ENCODE measurements at regions not wholly inside any gene's neighbourhood (a gene's known extent, or its start where the extent isn't known, plus 50 kb on each side); places are given as distances from the start of the nearest gene placed in this dataset.
"Not testable (repeated sequence)": the region's sequence is repeated elsewhere in the genome, so short reads cannot be mapped to it uniquely, and the experiment has no call there.

GRCh38 chrX:101749436-101749835 is 89.8 kb upstream of the ARMCX2 start:
- Mint-ChIP-seq H3K36me3 (no peaks in the 10 kb centered on the region), H3K4me1 (no peaks in the 10 kb centered on the region), H3K27ac (no peak overlapping the region), H3K9me3 (no peaks in the 10 kb centered on the region), H3K27me3 (ENCODE audit: low read depth in 2 of 2) (peaks cover 13 to 30% of the 10 kb centered on the region in 2 donors), H3K4me3 (no peak overlapping the region)
- Histone ChIP-seq H3K36me3 (ENCODE audit: control insufficient read depth, insufficient read depth, low read length) (no peaks in the 10 kb centered on the region), H3K4me1 (ENCODE audit: control insufficient read depth, insufficient read depth, low read length) (no peaks in the 10 kb centered on the region), H3K9me3 (ENCODE audit: control insufficient read depth, insufficient read depth, low read length) (no peaks in the 10 kb centered on the region), H3K4me3 (ENCODE audit: low read length) (no peak overlapping the region), H3K27me3 (ENCODE audit: control insufficient read depth, insufficient read depth, low read length) (peaks cover 2% of the 10 kb centered on the region), H3K27ac (ENCODE audit: low read length) (no peak overlapping the region)
- TF ChIP-seq CTCF (IDR thresholded peaks at IDR 0.05), result no peak
- intact Hi-C loops (cut with micrococcal nuclease), result no loop called here
- DNase-seq (no peak), ATAC-seq (no peak)
- 79% methylated on average over 2 of the region's 3 CpGs for WGBS (ENCODE audit: insufficient coverage)

- no peaks in the 10 kb centered on the region for H3K4me1 Mint-ChIP-seq
- no peaks in the 10 kb centered on the region for H3K36me3 Mint-ChIP-seq
- no peak for DNase-seq
- peaks cover 2 to 36% of the 10 kb centered on the region in 2 donors for H3K27me3 Mint-ChIP-seq (ENCODE audit: low read depth in 2 of 2)
- intact Hi-C loops (cut with micrococcal nuclease), result no loop called here
- no peaks in the 10 kb centered on the region for H3K9me3 Mint-ChIP-seq
- no peaks in the 10 kb centered on the region for H3K9me3 ChIP-seq (ENCODE audit: control insufficient read depth, insufficient read depth, low read length)
- H3K27ac Mint-ChIP-seq, result no peak overlapping the region
- H3K36me3 ChIP-seq (ENCODE audit: control insufficient read depth, insufficient read depth, low read length), result no peaks in the 10 kb centered on the region
- no peak overlapping the region for H3K27ac ChIP-seq (ENCODE audit: low read length)
- H3K27me3 ChIP-seq (ENCODE audit: control insufficient read depth, insufficient read depth, low read length), result peaks cover 2% of the 10 kb centered on the region
- TF ChIP-seq CTCF (IDR thresholded peaks at IDR 0.05), result no peak
- ATAC-seq, result no peak
- H3K4me1 ChIP-seq (ENCODE audit: control insufficient read depth, insufficient read depth, low read length), result no peaks in the 10 kb centered on the region
- no peak overlapping the region for H3K4me3 ChIP-seq (ENCODE audit: low read length)
- no peak overlapping the region for H3K4me3 Mint-ChIP-seq
- 95% methylated on average over 2 of the region's 3 CpGs for WGBS (ENCODE audit: insufficient coverage)
These were observed 85.4 kb upstream of the ARMCX2 start for GRCh38 chrX:101745046-101745445.

GRCh38 chrX:101744085-101744484 is 84.4 kb upstream of the ARMCX2 start:
- DNase-seq (no peak), ATAC-seq (no peak)
- H3K9me3 ChIP-seq (ENCODE audit: control insufficient read depth, insufficient read depth, low read length), result no peaks in the 10 kb centered on the region
- H3K4me3 ChIP-seq (ENCODE audit: low read length), result no peak overlapping the region
- Mint-ChIP-seq H3K27ac (no peak overlapping the region), H3K4me1 (no peaks in the 10 kb centered on the region), H3K9me3 (no peaks in the 10 kb centered on the region), H3K36me3 (no peaks in the 10 kb centered on the region), H3K4me3 (no peak overlapping the region), H3K27me3 (ENCODE audit: low read depth in 2 of 2) (peaks cover 2 to 35% of the 10 kb centered on the region in 2 donors)
- peaks cover 2% of the 10 kb centered on the region for H3K27me3 ChIP-seq (ENCODE audit: control insufficient read depth, insufficient read depth, low read length)
- no peak for TF ChIP-seq CTCF (IDR thresholded peaks at IDR 0.05)
- 89% methylated on average over 2 of the region's 3 CpGs for WGBS (ENCODE audit: insufficient coverage)
- intact Hi-C loops (cut with micrococcal nuclease), result no loop called here
- H3K4me1 ChIP-seq (ENCODE audit: control insufficient read depth, insufficient read depth, low read length), result no peaks in the 10 kb centered on the region
- H3K27ac ChIP-seq (ENCODE audit: low read length), result no peak overlapping the region
- H3K36me3 ChIP-seq (ENCODE audit: control insufficient read depth, insufficient read depth, low read length), result no peaks in the 10 kb centered on the region

- no peak overlapping the region for H3K27ac ChIP-seq (ENCODE audit: low read length)
- H3K36me3 ChIP-seq (ENCODE audit: control insufficient read depth, insufficient read depth, low read length), result no peaks in the 10 kb centered on the region
- DNase-seq (no peak), ATAC-seq (no peak)
- H3K27ac Mint-ChIP-seq, result no peak overlapping the region
- no peaks in the 10 kb centered on the region for H3K27me3 ChIP-seq (ENCODE audit: control insufficient read depth, insufficient read depth, low read length)
- H3K27me3 Mint-ChIP-seq (ENCODE audit: low read depth in 2 of 2), result peaks cover 2 to 31% of the 10 kb centered on the region in 2 donors
- H3K4me1 ChIP-seq (ENCODE audit: control insufficient read depth, insufficient read depth, low read length), result no peaks in the 10 kb centered on the region
- WGBS (ENCODE audit: insufficient coverage), result no CpG with 5 or more reads among the region's 2 CpGs
- no peaks in the 10 kb centered on the region for H3K9me3 ChIP-seq (ENCODE audit: control insufficient read depth, insufficient read depth, low read length)
- no peak overlapping the region for H3K4me3 ChIP-seq (ENCODE audit: low read length)
- H3K9me3 Mint-ChIP-seq, result no peaks in the 10 kb centered on the region
- no peak for TF ChIP-seq CTCF (IDR thresholded peaks at IDR 0.05)
- H3K4me1 Mint-ChIP-seq, result no peaks in the 10 kb centered on the region
- intact Hi-C loops (cut with micrococcal nuclease), result no loop called here
- H3K36me3 Mint-ChIP-seq, result no peaks in the 10 kb centered on the region
- no peak overlapping the region for H3K4me3 Mint-ChIP-seq
These were observed 81.0 kb upstream of the ARMCX2 start for GRCh38 chrX:101740642-101741041.

GRCh38 chrX:101738867-101739266 is 79.2 kb upstream of the ARMCX2 start:
- 96% methylated on average over 24 of the region's 24 CpGs for WGBS (ENCODE audit: insufficient coverage)
- H3K4me3 ChIP-seq (ENCODE audit: low read length); H3K9me3 Mint-ChIP-seq; H3K36me3 Mint-ChIP-seq; H3K4me1 ChIP-seq (ENCODE audit: control insufficient read depth, insufficient read depth, low read length); intact Hi-C loops (cut with micrococcal nuclease); H3K27ac ChIP-seq (ENCODE audit: low read length); H3K4me1 Mint-ChIP-seq; H3K27ac Mint-ChIP-seq; H3K9me3 ChIP-seq (ENCODE audit: control insufficient read depth, insufficient read depth, low read length); DNase-seq; H3K27me3 ChIP-seq (ENCODE audit: control insufficient read depth, insufficient read depth, low read length); ATAC-seq; H3K36me3 ChIP-seq (ENCODE audit: control insufficient read depth, insufficient read depth, low read length); H3K4me3 Mint-ChIP-seq: not testable (repeated sequence)
- H3K27me3 Mint-ChIP-seq (ENCODE audit: low read depth in 2 of 2), result peaks cover 2 to 17% of the 10 kb centered on the region in 2 donors

GRCh38 chrX:101738411-101738810 is 78.8 kb upstream of the ARMCX2 start:
- H3K9me3 ChIP-seq (ENCODE audit: control insufficient read depth, insufficient read depth, low read length); H3K4me1 ChIP-seq (ENCODE audit: control insufficient read depth, insufficient read depth, low read length); ATAC-seq; H3K9me3 Mint-ChIP-seq; H3K4me3 Mint-ChIP-seq; DNase-seq; H3K4me1 Mint-ChIP-seq; H3K27ac Mint-ChIP-seq; H3K36me3 ChIP-seq (ENCODE audit: control insufficient read depth, insufficient read depth, low read length); intact Hi-C loops (cut with micrococcal nuclease); H3K27ac ChIP-seq (ENCODE audit: low read length); H3K27me3 ChIP-seq (ENCODE audit: control insufficient read depth, insufficient read depth, low read length); H3K36me3 Mint-ChIP-seq; H3K4me3 ChIP-seq (ENCODE audit: low read length): not testable (repeated sequence)
- peaks cover 2 to 13% of the 10 kb centered on the region in 2 donors for H3K27me3 Mint-ChIP-seq (ENCODE audit: low read depth in 2 of 2)
- WGBS (ENCODE audit: insufficient coverage), result 100% methylated on average over 7 of the region's 17 CpGs
